GM12875 (cell line): ENCODE measurements at regions not wholly inside any gene's neighbourhood (a gene's known extent, or its start where the extent isn't known, plus 50 kb on each side); places are given as distances from the start of the nearest gene placed in this dataset.
"Not testable (repeated sequence)": the region's sequence is repeated elsewhere in the genome, so short reads cannot be mapped to it uniquely, and the experiment has no call there.

Source experiments
- H3K4me3 ChIP-seq: one replicate; pipeline ENCODE4 v1.5.1; 2011; ENCODE audit warnings: low read depth, low read length, control low read depth
- TF ChIP-seq, protein P1 (sequence below): IDR thresholded peaks from 2 replicates; pipeline ENCODE4 v1.5.1; 2011; ENCODE audit warnings: low read depth, mild to moderate bottlenecking, control low read depth, inconsistent platforms, low read length, moderate library complexity, borderline replicate concordance; ENCODE audit not compliant: insufficient read depth

DNA sequence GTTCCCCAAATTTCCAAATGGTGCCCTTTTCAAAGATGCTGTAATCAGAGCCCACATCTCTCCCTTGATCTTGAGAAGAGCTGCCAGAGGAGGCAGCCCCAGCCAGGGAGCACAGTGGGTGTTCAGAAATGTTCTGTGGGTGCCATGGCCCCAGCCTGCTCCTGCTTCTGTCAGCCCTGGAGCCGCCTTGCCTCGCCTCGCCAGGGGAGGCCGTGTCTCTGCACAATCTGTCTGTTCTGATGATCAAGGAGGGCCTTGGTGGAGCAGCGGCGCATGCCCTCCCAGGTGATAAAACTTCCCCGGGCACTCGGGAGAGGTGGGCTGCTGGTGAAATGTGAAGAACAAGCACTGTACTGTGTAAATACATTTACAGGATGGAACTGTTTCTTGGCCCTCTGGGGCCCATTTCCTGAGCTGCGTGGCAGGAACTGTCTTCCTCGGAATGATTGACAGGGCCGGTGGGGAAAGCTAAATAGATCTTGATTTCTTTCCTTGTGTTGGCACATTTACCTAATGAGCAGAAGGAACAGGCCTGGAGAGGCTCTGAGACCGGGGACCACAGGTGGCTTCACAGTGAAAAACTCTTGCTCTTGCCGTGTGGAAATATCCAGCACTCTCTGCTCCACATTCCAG is 207.8 kb upstream of the PODXL start:
- no peak overlapping the region for H3K4me3 ChIP-seq
- TF ChIP-seq, protein P1, sequence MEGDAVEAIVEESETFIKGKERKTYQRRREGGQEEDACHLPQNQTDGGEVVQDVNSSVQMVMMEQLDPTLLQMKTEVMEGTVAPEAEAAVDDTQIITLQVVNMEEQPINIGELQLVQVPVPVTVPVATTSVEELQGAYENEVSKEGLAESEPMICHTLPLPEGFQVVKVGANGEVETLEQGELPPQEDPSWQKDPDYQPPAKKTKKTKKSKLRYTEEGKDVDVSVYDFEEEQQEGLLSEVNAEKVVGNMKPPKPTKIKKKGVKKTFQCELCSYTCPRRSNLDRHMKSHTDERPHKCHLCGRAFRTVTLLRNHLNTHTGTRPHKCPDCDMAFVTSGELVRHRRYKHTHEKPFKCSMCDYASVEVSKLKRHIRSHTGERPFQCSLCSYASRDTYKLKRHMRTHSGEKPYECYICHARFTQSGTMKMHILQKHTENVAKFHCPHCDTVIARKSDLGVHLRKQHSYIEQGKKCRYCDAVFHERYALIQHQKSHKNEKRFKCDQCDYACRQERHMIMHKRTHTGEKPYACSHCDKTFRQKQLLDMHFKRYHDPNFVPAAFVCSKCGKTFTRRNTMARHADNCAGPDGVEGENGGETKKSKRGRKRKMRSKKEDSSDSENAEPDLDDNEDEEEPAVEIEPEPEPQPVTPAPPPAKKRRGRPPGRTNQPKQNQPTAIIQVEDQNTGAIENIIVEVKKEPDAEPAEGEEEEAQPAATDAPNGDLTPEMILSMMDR: no peak

GRCh38 chr7:131762753-131763152 is 206.3 kb upstream of the PODXL start:
- no peak overlapping the region for H3K4me3 ChIP-seq
- TF ChIP-seq, protein P1: no peak

DNA sequence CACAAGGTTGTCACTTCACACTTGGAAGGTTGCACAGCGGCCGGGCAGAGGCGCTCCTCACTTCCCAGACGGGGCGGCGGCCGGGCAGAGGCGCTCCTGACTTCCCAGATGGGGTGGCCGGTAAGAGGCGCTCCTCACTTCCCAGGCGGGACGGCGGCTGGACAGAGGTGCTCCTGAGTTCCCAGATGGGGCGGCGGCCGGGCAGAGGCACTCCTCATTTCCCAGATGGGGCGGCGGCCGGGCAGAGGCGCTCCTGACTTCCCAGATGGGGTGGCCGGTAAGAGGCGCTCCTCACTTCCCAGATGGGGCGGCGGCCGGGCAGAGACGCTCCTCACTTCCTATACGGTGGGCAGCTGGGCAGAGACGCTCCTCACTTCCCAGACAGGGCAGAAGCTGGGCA is 199.4 kb upstream of the PODXL start:
- H3K4me3 ChIP-seq: not testable (repeated sequence)

GRCh38 chr7:131753620-131754222 is 197.3 kb upstream of the PODXL start:
- TF ChIP-seq, protein P1: peak; percentile 31; the same call in 1 of the 2 replicates
- H3K4me3 ChIP-seq: no peak overlapping the region

- TF ChIP-seq, protein P1: no peak
- no peak overlapping the region for H3K4me3 ChIP-seq
Observed at GRCh38 chr7:131747658-131748232, 191.3 kb upstream of the PODXL start.

DNA sequence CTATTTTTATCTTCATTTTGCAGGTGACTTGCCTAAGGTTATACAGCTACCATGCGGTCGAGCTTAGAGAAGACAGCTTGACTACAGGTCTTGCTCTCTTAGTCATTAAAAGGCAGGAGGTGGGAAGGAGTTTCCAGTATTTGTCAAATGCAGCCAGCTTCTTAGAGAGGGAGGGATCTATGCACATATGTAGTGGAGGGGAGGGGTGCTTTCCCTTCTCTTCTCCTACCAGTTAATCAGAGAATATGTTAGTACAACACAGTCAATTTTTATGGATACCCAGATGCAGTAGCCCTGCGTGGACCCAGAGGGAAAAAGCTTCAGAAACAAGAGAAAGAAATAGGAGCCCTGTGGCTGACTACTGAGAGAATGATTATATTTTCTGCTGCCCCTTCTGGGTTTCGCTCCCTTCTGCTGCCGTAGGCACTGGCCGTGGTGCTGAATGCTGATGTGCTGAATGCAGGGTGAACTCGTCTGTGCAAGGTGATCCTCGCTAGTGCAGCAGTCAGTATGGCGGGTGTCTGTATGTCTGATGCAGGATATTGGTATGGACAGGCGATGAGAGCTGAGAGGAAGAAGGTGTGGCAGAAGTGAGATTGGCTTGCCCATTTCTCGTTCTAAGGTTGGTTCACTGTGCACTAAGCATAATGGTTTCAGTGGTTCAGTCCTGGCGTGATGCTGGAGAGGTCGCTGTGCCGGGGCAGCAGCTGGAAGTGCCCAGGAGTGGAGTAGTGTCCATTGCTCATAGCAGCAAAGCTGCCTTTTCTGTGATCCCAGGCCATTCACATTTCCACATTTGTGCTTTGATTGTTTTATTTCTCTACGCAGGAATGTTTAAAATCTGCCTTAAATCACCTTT is 189.2 kb upstream of the PODXL start:
- no peak overlapping the region for H3K4me3 ChIP-seq
- TF ChIP-seq, protein P1: no peak

DNA sequence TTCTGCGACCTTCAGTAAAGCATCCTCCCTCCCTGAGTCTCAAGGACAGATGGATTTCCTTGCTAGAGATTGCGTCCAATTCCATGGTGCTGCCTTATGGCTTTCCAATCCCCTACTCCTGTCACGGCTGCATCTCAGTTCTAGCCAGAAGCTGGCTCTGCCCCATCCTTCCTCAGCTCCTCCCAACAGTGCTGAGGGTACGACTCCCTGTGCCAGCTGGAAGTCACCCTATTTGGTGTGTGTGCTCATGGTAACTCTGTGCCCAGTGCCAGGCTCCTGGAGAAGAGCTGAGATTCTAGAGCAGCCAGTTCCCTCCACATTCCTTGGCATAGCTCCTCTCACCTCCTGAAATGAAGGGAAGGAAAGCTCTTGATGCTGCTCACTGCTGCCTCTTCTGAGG is 185.0 kb upstream of the PODXL start:
- no peak overlapping the region for H3K4me3 ChIP-seq
- TF ChIP-seq, protein P1: no peak
